ENCODE measurements at regions not wholly inside any gene's neighbourhood (a gene's known extent, or its start where the extent isn't known, plus 50 kb on each side); places are given as distances from the start of the nearest gene placed in this dataset.

DNA sequence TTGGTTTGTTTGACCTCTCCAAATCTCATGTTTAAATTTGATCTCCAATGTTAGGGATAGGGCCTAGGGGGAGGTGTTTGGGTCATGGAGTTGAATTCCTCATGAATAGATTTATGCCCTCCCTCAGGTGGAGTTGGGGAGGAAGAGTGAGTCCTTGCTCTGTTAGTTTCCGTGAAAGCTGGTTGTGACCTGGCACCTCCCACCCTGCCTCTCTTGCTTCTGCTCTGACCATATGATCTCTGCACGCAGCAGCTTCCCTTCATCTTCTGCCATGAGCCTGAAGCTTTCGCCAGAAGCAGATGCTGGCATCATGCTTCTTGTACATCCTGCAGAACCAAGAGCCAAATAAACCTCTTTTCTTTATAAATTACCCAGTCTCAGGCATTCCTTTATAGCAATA is 231.6 kb upstream of the ERBB4 start:
- H3K27me3 Mint-ChIP-seq: no peaks in the 10 kb centered on the region
- H3K4me1 Mint-ChIP-seq (ENCODE audit: low read depth in 2 of 2): peaks cover 0 to 3% of the 10 kb centered on the region in 2 donors
- DNase-seq (ENCODE audit: low spot score): no peak
- no peak overlapping the region for H3K4me3 Mint-ChIP-seq
- H3K9me3 Mint-ChIP-seq: no peaks in the 10 kb centered on the region
- no peak for ATAC-seq
- H3K27ac Mint-ChIP-seq: no peak overlapping the region
- H3K36me3 Mint-ChIP-seq: no peaks in the 10 kb centered on the region

GRCh38 chr2:212766921-212767320 is 228.3 kb upstream of the ERBB4 start:
- Mint-ChIP-seq H3K4me1 (ENCODE audit: low read depth in 2 of 2) (peaks cover 0 to 9% of the 10 kb centered on the region in 2 donors), H3K27me3 (no peaks in the 10 kb centered on the region), H3K36me3 (no peaks in the 10 kb centered on the region), H3K4me3 (no peak overlapping the region), H3K9me3 (no peaks in the 10 kb centered on the region), H3K27ac (no peak overlapping the region)
- DNase-seq (ENCODE audit: low spot score) (no peak), ATAC-seq (no peak)

- ATAC-seq (no peak), DNase-seq (ENCODE audit: low spot score) (no peak)
- Mint-ChIP-seq H3K36me3 (peaks cover 39% of the 10 kb centered on the region), H3K4me3 (no peak overlapping the region), H3K9me3 (peaks cover 16% of the 10 kb centered on the region), H3K4me1 (ENCODE audit: low read depth in 2 of 2) (no peaks in the 10 kb centered on the region), H3K27ac (no peak overlapping the region), H3K27me3 (no peaks in the 10 kb centered on the region)
Observed at GRCh38 chr2:212752730-212753351, 214.2 kb upstream of the ERBB4 start.

GRCh38 chr2:212745359-212745758 is 206.8 kb upstream of the ERBB4 start:
- Mint-ChIP-seq H3K27ac (no peak overlapping the region), H3K4me3 (no peak overlapping the region), H3K27me3 (no peaks in the 10 kb centered on the region), H3K9me3 (no peaks in the 10 kb centered on the region), H3K36me3 (no peaks in the 10 kb centered on the region), H3K4me1 (ENCODE audit: low read depth in 2 of 2) (no peaks in the 10 kb centered on the region)
- DNase-seq (ENCODE audit: low spot score): no peak
- no peak for ATAC-seq

- DNase-seq (ENCODE audit: low spot score) (no peak), ATAC-seq (no peak)
- no peaks in the 10 kb centered on the region for H3K9me3 Mint-ChIP-seq
- no peak overlapping the region for H3K4me3 Mint-ChIP-seq
- no peaks in the 10 kb centered on the region for H3K27me3 Mint-ChIP-seq
- H3K36me3 Mint-ChIP-seq: no peaks in the 10 kb centered on the region
- no peak overlapping the region for H3K27ac Mint-ChIP-seq
- H3K4me1 Mint-ChIP-seq (ENCODE audit: low read depth in 2 of 2): peaks cover 6 to 10% of the 10 kb centered on the region in 2 donors
Observed at GRCh38 chr2:212737392-212738172, 199.0 kb upstream of the ERBB4 start.

GRCh38 chr2:212736385-212736726 is 197.8 kb upstream of the ERBB4 start:
- ATAC-seq (no peak), DNase-seq (ENCODE audit: low spot score) (no peak)
- Mint-ChIP-seq H3K36me3 (no peaks in the 10 kb centered on the region), H3K9me3 (no peaks in the 10 kb centered on the region), H3K4me3 (no peak overlapping the region), H3K4me1 (ENCODE audit: low read depth in 2 of 2) (peaks cover 6 to 10% of the 10 kb centered on the region in 2 donors), H3K27ac (no peak overlapping the region), H3K27me3 (no peaks in the 10 kb centered on the region)

- H3K4me1 Mint-ChIP-seq (ENCODE audit: low read depth in 2 of 2): peaks cover 21 to 28% of the 10 kb centered on the region in 2 donors
- ATAC-seq: peak; percentile 53 to 68
- H3K27ac Mint-ChIP-seq: peak overlapping the region; percentile 45 to 47
- H3K4me3 Mint-ChIP-seq: peak overlapping the region; percentile 16
- H3K9me3 Mint-ChIP-seq: no peaks in the 10 kb centered on the region
- DNase-seq (ENCODE audit: low spot score): no peak
- H3K36me3 Mint-ChIP-seq: no peaks in the 10 kb centered on the region
- no peaks in the 10 kb centered on the region for H3K27me3 Mint-ChIP-seq
Observed at GRCh38 chr2:212733273-212733672, 194.7 kb upstream of the ERBB4 start.

GRCh38 chr2:212732860-212733259 is 194.3 kb upstream of the ERBB4 start:
- no peaks in the 10 kb centered on the region for H3K36me3 Mint-ChIP-seq
- peaks cover 23 to 32% of the 10 kb centered on the region in 2 donors for H3K4me1 Mint-ChIP-seq (ENCODE audit: low read depth in 2 of 2)
- no peaks in the 10 kb centered on the region for H3K9me3 Mint-ChIP-seq
- peak; percentile 52 to 73 for ATAC-seq
- H3K27me3 Mint-ChIP-seq: no peaks in the 10 kb centered on the region
- DNase-seq (ENCODE audit: low spot score): no peak
- H3K27ac Mint-ChIP-seq: peak overlapping the region; percentile 45 to 47
- H3K4me3 Mint-ChIP-seq: peak overlapping the region; percentile 16

- Mint-ChIP-seq H3K4me1 (ENCODE audit: low read depth in 2 of 2) (peaks cover 31 to 44% of the 10 kb centered on the region in 2 donors), H3K27ac (peak overlapping the region; percentile 74 to 79), H3K27me3 (no peaks in the 10 kb centered on the region), H3K36me3 (no peaks in the 10 kb centered on the region), H3K4me3 (peak overlapping the region; percentile 59), H3K9me3 (no peaks in the 10 kb centered on the region)
- ATAC-seq (peak; percentile 65 to 71), DNase-seq (ENCODE audit: low spot score) (no peak)
Observed at GRCh38 chr2:212730994-212731393, 192.4 kb upstream of the ERBB4 start.

GRCh38 chr2:212728717-212729116 is 190.1 kb upstream of the ERBB4 start:
- H3K9me3 Mint-ChIP-seq: no peaks in the 10 kb centered on the region
- no peaks in the 10 kb centered on the region for H3K27me3 Mint-ChIP-seq
- ATAC-seq (no peak), DNase-seq (ENCODE audit: low spot score) (no peak)
- H3K27ac Mint-ChIP-seq: peak overlapping the region in 1 of 2 donors; percentile 81
- H3K4me3 Mint-ChIP-seq: no peak overlapping the region
- peaks cover 49 to 61% of the 10 kb centered on the region in 2 donors for H3K4me1 Mint-ChIP-seq (ENCODE audit: low read depth in 2 of 2)
- peaks cover 10% of the 10 kb centered on the region for H3K36me3 Mint-ChIP-seq

DNA sequence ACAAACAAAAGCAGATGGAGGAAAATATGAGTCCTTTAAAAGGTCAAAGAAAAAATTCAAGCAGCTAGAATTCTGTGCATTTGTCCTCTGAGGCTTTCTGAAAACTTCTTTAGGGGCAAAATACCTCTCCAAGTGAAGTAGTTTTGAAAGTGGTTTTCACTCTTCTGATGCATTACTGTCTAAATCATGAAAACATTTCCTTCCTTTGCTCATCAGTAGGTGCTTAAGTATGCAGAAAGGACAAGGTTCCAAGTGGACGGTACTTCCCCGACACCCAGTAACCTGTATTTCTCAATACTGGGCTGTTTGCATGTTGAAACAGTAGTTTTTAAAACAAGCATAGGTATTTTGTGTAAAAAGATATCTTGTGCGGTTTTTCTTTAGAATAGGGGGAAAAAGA is 189.1 kb upstream of the ERBB4 start:
- Mint-ChIP-seq H3K27ac (peak overlapping the region; percentile 81 to 83), H3K27me3 (no peaks in the 10 kb centered on the region), H3K9me3 (no peaks in the 10 kb centered on the region), H3K36me3 (peaks cover 10% of the 10 kb centered on the region), H3K4me3 (peak overlapping the region; percentile 41), H3K4me1 (ENCODE audit: low read depth in 2 of 2) (peaks cover 47 to 56% of the 10 kb centered on the region in 2 donors)
- DNase-seq (ENCODE audit: low spot score) (no peak), ATAC-seq (peak; percentile 74 to 88)

GRCh38 chr2:212726403-212726802 is 187.8 kb upstream of the ERBB4 start:
- ATAC-seq: no peak
- H3K4me3 Mint-ChIP-seq: no peak overlapping the region
- peaks cover 47 to 56% of the 10 kb centered on the region in 2 donors for H3K4me1 Mint-ChIP-seq (ENCODE audit: low read depth in 2 of 2)
- no peak for DNase-seq (ENCODE audit: low spot score)
- no peaks in the 10 kb centered on the region for H3K27me3 Mint-ChIP-seq
- no peaks in the 10 kb centered on the region for H3K9me3 Mint-ChIP-seq
- H3K36me3 Mint-ChIP-seq: peaks cover 18% of the 10 kb centered on the region
- H3K27ac Mint-ChIP-seq: peak overlapping the region; percentile 81 to 83

GRCh38 chr2:212725180-212725579 is 186.6 kb upstream of the ERBB4 start:
- Mint-ChIP-seq H3K36me3 (peaks cover 18% of the 10 kb centered on the region), H3K27me3 (no peaks in the 10 kb centered on the region), H3K27ac (peak overlapping the region; percentile 81 to 83), H3K4me3 (peak overlapping the region; percentile 55), H3K4me1 (ENCODE audit: low read depth in 2 of 2) (peaks cover 39 to 46% of the 10 kb centered on the region in 2 donors), H3K9me3 (no peaks in the 10 kb centered on the region)
- no peak for ATAC-seq
- no peak for DNase-seq (ENCODE audit: low spot score)

DNA sequence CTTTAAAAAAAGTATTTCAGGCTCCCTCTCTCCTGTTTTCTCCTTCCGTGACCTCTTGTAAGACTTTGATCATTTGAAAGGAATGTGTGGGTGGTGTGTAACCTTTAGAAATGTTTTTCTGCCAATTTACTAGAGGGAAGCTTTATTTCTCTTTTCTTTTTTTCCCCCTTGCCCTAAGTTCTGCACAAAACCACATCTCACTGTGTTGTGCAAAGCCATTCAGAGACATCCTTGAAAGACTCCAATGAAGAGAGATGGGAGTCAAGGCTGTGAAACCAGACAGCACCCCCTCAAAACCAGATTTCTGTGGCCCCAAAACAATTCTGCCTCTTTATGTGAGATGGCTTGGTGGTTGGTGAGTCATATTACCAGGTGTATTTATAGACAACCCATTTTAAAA is 184.6 kb upstream of the ERBB4 start:
- no peak overlapping the region for H3K27ac Mint-ChIP-seq
- no peaks in the 10 kb centered on the region for H3K9me3 Mint-ChIP-seq
- no peaks in the 10 kb centered on the region for H3K27me3 Mint-ChIP-seq
- H3K4me3 Mint-ChIP-seq: no peak overlapping the region
- H3K36me3 Mint-ChIP-seq: peaks cover 18% of the 10 kb centered on the region
- H3K4me1 Mint-ChIP-seq (ENCODE audit: low read depth in 2 of 2): peaks cover 32 to 38% of the 10 kb centered on the region in 2 donors
- ATAC-seq (no peak), DNase-seq (ENCODE audit: low spot score) (no peak)

All from natural killer cell treated with Interleukin-12 subunit alpha and Interleukin-12 subunit beta and Interleukin-15 and Interleukin-18, amount 100 ng/mL, for 72 hours (primary cell).